ENCODE measurements at regions not wholly inside any gene's neighbourhood (a gene's known extent, or its start where the extent isn't known, plus 50 kb on each side); places are given as distances from the start of the nearest gene placed in this dataset.

- H3K4me1 ChIP-seq (replicated peaks in 1 of 2), result peaks cover 0 to 5% of the 10 kb centered on the region in 2 donors
- peak overlapping the region in 1 of 5 donors; percentile 24 for H3K27ac ChIP-seq
- no peaks in the 10 kb centered on the region for H3K36me3 ChIP-seq (replicated peaks in 1 of 2)
- 48 to 64% (median 55%) methylated on average over 3 of the region's 3 CpGs for WGBS, 4 donors
- no peaks in the 10 kb centered on the region for H3K9me3 ChIP-seq (replicated peaks in 1 of 3)
- intact Hi-C loops (cut with DNase I), result no loop called here
- H3K4me3 ChIP-seq, result no peak overlapping the region
- DNase-seq, result no peak
- TF ChIP-seq POLR2A (IDR thresholded peaks at IDR 0.05) (no peak), CTCF (IDR thresholded peaks at IDR 0.05) (no peak)
- no peaks in the 10 kb centered on the region for H3K27me3 ChIP-seq
Measured at GRCh38 chr3:28124882-28125281, 116.5 kb upstream of the CMC1 start.

GRCh38 chr3:28125342-28125741 is 116.1 kb upstream of the CMC1 start:
- Histone ChIP-seq H3K27ac (peak overlapping the region in 1 of 5 donors; percentile 24), H3K36me3 (replicated peaks in 1 of 2) (no peaks in the 10 kb centered on the region), H3K4me1 (replicated peaks in 1 of 2) (peaks cover 0 to 5% of the 10 kb centered on the region in 2 donors), H3K4me3 (no peak overlapping the region), H3K27me3 (no peaks in the 10 kb centered on the region), H3K9me3 (replicated peaks in 1 of 3) (no peaks in the 10 kb centered on the region)
- TF ChIP-seq CTCF (IDR thresholded peaks at IDR 0.05), result no peak
- TF ChIP-seq POLR2A (IDR thresholded peaks at IDR 0.05), result no peak
- no peak for DNase-seq
- intact Hi-C loops (cut with DNase I), result no loop called here

GRCh38 chr3:28130836-28131235 is 110.6 kb upstream of the CMC1 start:
- no peak for DNase-seq

GRCh38 chr3:28132941-28133340 is 108.5 kb upstream of the CMC1 start:
- intact Hi-C loops (cut with DNase I), result no loop called here
- Histone ChIP-seq H3K4me3 (no peak overlapping the region), H3K27ac (no peak overlapping the region)

More at GRCh38 chr3:28130836-28131235, 110.6 kb upstream of the CMC1 start:
- Histone ChIP-seq H3K9me3 (replicated peaks in 1 of 3) (no peaks in the 10 kb centered on the region), H3K27ac (no peak overlapping the region), H3K4me1 (replicated peaks in 1 of 2) (no peaks in the 10 kb centered on the region), H3K36me3 (replicated peaks in 1 of 2) (no peaks in the 10 kb centered on the region), H3K27me3 (no peaks in the 10 kb centered on the region), H3K4me3 (no peak overlapping the region)
- intact Hi-C loops (cut with DNase I), result no loop called here
- TF ChIP-seq POLR2A (IDR thresholded peaks at IDR 0.05), result no peak
- TF ChIP-seq CTCF (IDR thresholded peaks at IDR 0.05), result no peak
- WGBS, 4 donors, result 68 to 76% (median 70%) methylated on average over 2 of the region's 2 CpGs

More at GRCh38 chr3:28132941-28133340, 108.5 kb upstream of the CMC1 start:
- H3K27me3 ChIP-seq, result no peaks in the 10 kb centered on the region
- H3K36me3 ChIP-seq (replicated peaks in 1 of 2), result no peaks in the 10 kb centered on the region
- no peak for DNase-seq
- no peaks in the 10 kb centered on the region for H3K9me3 ChIP-seq (replicated peaks in 1 of 3)
- TF ChIP-seq POLR2A (IDR thresholded peaks at IDR 0.05) (no peak), CTCF (IDR thresholded peaks at IDR 0.05) (no peak)
- H3K4me1 ChIP-seq (replicated peaks in 1 of 2), result peaks cover 0 to 1% of the 10 kb centered on the region in 2 donors
- 54 to 67% (median 62%) methylated on average over 5 of the region's 5 CpGs for WGBS, 4 donors

Measured in adrenal gland (tissue), 9 donors.